ENCODE measurements at regions not wholly inside any gene's neighbourhood (a gene's known extent, or its start where the extent isn't known, plus 50 kb on each side); places are given as distances from the start of the nearest gene placed in this dataset.
A peak's percentile ranks its signal among the peaks of the same experiment; 100 is the strongest.

- 61% methylated on average over 3 of the region's 6 CpGs for WGBS (ENCODE audit: insufficient coverage)
- Histone ChIP-seq H3K27me3 (replicated peaks in 2 of 5; ENCODE audit: control insufficient read depth in 4 of 5, insufficient read depth in 5 of 5, low read length in 4 of 5) (no peaks in the 10 kb centered on the region), H3K36me3 (ENCODE audit: control insufficient read depth in 4 of 4, insufficient read depth in 4 of 4, low read length in 3 of 4) (no peaks in the 10 kb centered on the region), H3K4me1 (ENCODE audit: control extremely low read depth in 1 of 4, control insufficient read depth in 4 of 4, insufficient read depth in 4 of 4, low read length in 3 of 4) (peaks cover 2 to 29% (median 15%) of the 10 kb centered on the region in 4 experiments), H3K9me3 (ENCODE audit: control extremely low read depth in 1 of 5, control insufficient read depth in 4 of 5, insufficient read depth in 2 of 5, low read depth in 1 of 5, low read length in 4 of 5) (no peaks in the 10 kb centered on the region), H3K27ac (ENCODE audit: insufficient read depth in 1 of 2, low read depth in 1 of 2, low read length in 2 of 2, poor library complexity in 1 of 2, severe bottlenecking in 2 of 2) (no peak overlapping the region), H3K4me3 (ENCODE audit: control insufficient read depth in 1 of 7, extremely low read depth in 1 of 7, insufficient read depth in 4 of 7, low read depth in 2 of 7, low read length in 6 of 7) (no peak overlapping the region)
- CTCF ChIA-PET = interaction anchor here (0.9 to 1.1 kb wide), 3 partner anchors 15 to 60 kb away, joined by 3 to 4 read pairs (median 3); no protein-coding TSS in a partner anchor
- POLR2A ChIA-PET = no interaction called here
- DNase-seq = peak in 2 of 3 donors; percentile 37 to 41
Measured at GRCh38 chr1:93753791-93754763, 72.4 kb upstream of the BCAR3 start.

GRCh38 chr1:93751377-93752250 is 70.0 kb upstream of the BCAR3 start:
- ChIA-PET CTCF (no interaction called here), POLR2A (no interaction called here)
- Histone ChIP-seq H3K27me3 (replicated peaks in 2 of 5; ENCODE audit: control insufficient read depth in 4 of 5, insufficient read depth in 5 of 5, low read length in 4 of 5) (no peaks in the 10 kb centered on the region), H3K4me1 (ENCODE audit: control extremely low read depth in 1 of 4, control insufficient read depth in 4 of 4, insufficient read depth in 4 of 4, low read length in 3 of 4) (peaks cover 2 to 20% (median 11%) of the 10 kb centered on the region in 4 experiments), H3K4me3 (ENCODE audit: control insufficient read depth in 1 of 7, extremely low read depth in 1 of 7, insufficient read depth in 4 of 7, low read depth in 2 of 7, low read length in 6 of 7) (no peak overlapping the region), H3K27ac (ENCODE audit: insufficient read depth in 1 of 2, low read depth in 1 of 2, low read length in 2 of 2, poor library complexity in 1 of 2, severe bottlenecking in 2 of 2) (no peak overlapping the region), H3K9me3 (ENCODE audit: control extremely low read depth in 1 of 5, control insufficient read depth in 4 of 5, insufficient read depth in 2 of 5, low read depth in 1 of 5, low read length in 4 of 5) (peaks cover 0 to 8% (median 4%) of the 10 kb centered on the region in 5 experiments), H3K36me3 (ENCODE audit: control insufficient read depth in 4 of 4, insufficient read depth in 4 of 4, low read length in 3 of 4) (no peaks in the 10 kb centered on the region)
- no peak for DNase-seq
- WGBS (ENCODE audit: insufficient coverage) = 94% methylated on average over 6 of the region's 6 CpGs

GRCh38 chr1:93750955-93751354 is 69.3 kb upstream of the BCAR3 start:
- H3K4me3 ChIP-seq (ENCODE audit: control insufficient read depth in 1 of 7, extremely low read depth in 1 of 7, insufficient read depth in 4 of 7, low read depth in 2 of 7, low read length in 6 of 7) = no peak overlapping the region
- DNase-seq = peak in 2 of 3 donors; percentile 42 to 68
- H3K27me3 ChIP-seq (replicated peaks in 2 of 5; ENCODE audit: control insufficient read depth in 4 of 5, insufficient read depth in 5 of 5, low read length in 4 of 5) = no peaks in the 10 kb centered on the region
- no peak overlapping the region for H3K27ac ChIP-seq (ENCODE audit: insufficient read depth in 1 of 2, low read depth in 1 of 2, low read length in 2 of 2, poor library complexity in 1 of 2, severe bottlenecking in 2 of 2)
- peaks cover 2 to 20% (median 11%) of the 10 kb centered on the region in 4 experiments for H3K4me1 ChIP-seq (ENCODE audit: control extremely low read depth in 1 of 4, control insufficient read depth in 4 of 4, insufficient read depth in 4 of 4, low read length in 3 of 4)
- ChIA-PET POLR2A (no interaction called here), CTCF (no interaction called here)
- H3K9me3 ChIP-seq (ENCODE audit: control extremely low read depth in 1 of 5, control insufficient read depth in 4 of 5, insufficient read depth in 2 of 5, low read depth in 1 of 5, low read length in 4 of 5) = peaks cover 0 to 8% (median 4%) of the 10 kb centered on the region in 5 experiments
- 0% methylated on average over 5 of the region's 6 CpGs for WGBS (ENCODE audit: insufficient coverage)
- no peaks in the 10 kb centered on the region for H3K36me3 ChIP-seq (ENCODE audit: control insufficient read depth in 4 of 4, insufficient read depth in 4 of 4, low read length in 3 of 4)

- H3K27ac ChIP-seq (ENCODE audit: insufficient read depth in 1 of 2, low read depth in 1 of 2, low read length in 2 of 2, poor library complexity in 1 of 2, severe bottlenecking in 2 of 2) = no peak overlapping the region
- no peaks in the 10 kb centered on the region for H3K27me3 ChIP-seq (replicated peaks in 2 of 5; ENCODE audit: control insufficient read depth in 4 of 5, insufficient read depth in 5 of 5, low read length in 4 of 5)
- H3K4me1 ChIP-seq (ENCODE audit: control extremely low read depth in 1 of 4, control insufficient read depth in 4 of 4, insufficient read depth in 4 of 4, low read length in 3 of 4) = peaks cover 2 to 20% (median 11%) of the 10 kb centered on the region in 4 experiments
- no peak overlapping the region for H3K4me3 ChIP-seq (ENCODE audit: control insufficient read depth in 1 of 7, extremely low read depth in 1 of 7, insufficient read depth in 4 of 7, low read depth in 2 of 7, low read length in 6 of 7)
- peaks cover 0 to 8% (median 4%) of the 10 kb centered on the region in 5 experiments for H3K9me3 ChIP-seq (ENCODE audit: control extremely low read depth in 1 of 5, control insufficient read depth in 4 of 5, insufficient read depth in 2 of 5, low read depth in 1 of 5, low read length in 4 of 5)
- peak in 2 of 3 donors; percentile 17 to 40 for DNase-seq
- 67% methylated on average over 2 of the region's 2 CpGs for WGBS (ENCODE audit: insufficient coverage)
- POLR2A ChIA-PET = no interaction called here
- no peaks in the 10 kb centered on the region for H3K36me3 ChIP-seq (ENCODE audit: control insufficient read depth in 4 of 4, insufficient read depth in 4 of 4, low read length in 3 of 4)
- CTCF ChIA-PET = interaction anchor here (0.6 to 0.8 kb wide), 2 partner anchors 21 to 217 kb away, joined by 3 to 5 read pairs; no protein-coding TSS in a partner anchor
Measured at GRCh38 chr1:93749894-93750301, 68.3 kb upstream of the BCAR3 start.

GRCh38 chr1:93749487-93749886 is 67.8 kb upstream of the BCAR3 start:
- no peaks in the 10 kb centered on the region for H3K27me3 ChIP-seq (replicated peaks in 2 of 5; ENCODE audit: control insufficient read depth in 4 of 5, insufficient read depth in 5 of 5, low read length in 4 of 5)
- peak in 2 of 3 donors; percentile 30 to 36 for DNase-seq
- POLR2A ChIA-PET = no interaction called here
- no peak overlapping the region for H3K4me3 ChIP-seq (ENCODE audit: control insufficient read depth in 1 of 7, extremely low read depth in 1 of 7, insufficient read depth in 4 of 7, low read depth in 2 of 7, low read length in 6 of 7)
- WGBS (ENCODE audit: insufficient coverage) = no CpG with 5 or more reads among the region's 6 CpGs
- H3K36me3 ChIP-seq (ENCODE audit: control insufficient read depth in 4 of 4, insufficient read depth in 4 of 4, low read length in 3 of 4) = no peaks in the 10 kb centered on the region
- peaks cover 0 to 8% (median 4%) of the 10 kb centered on the region in 5 experiments for H3K9me3 ChIP-seq (ENCODE audit: control extremely low read depth in 1 of 5, control insufficient read depth in 4 of 5, insufficient read depth in 2 of 5, low read depth in 1 of 5, low read length in 4 of 5)
- peaks cover 2 to 20% (median 11%) of the 10 kb centered on the region in 4 experiments for H3K4me1 ChIP-seq (ENCODE audit: control extremely low read depth in 1 of 4, control insufficient read depth in 4 of 4, insufficient read depth in 4 of 4, low read length in 3 of 4)
- CTCF ChIA-PET = interaction anchor here (0.6 to 0.8 kb wide), 2 partner anchors 22 to 217 kb away, joined by 3 to 5 read pairs; no protein-coding TSS in a partner anchor
- H3K27ac ChIP-seq (ENCODE audit: insufficient read depth in 1 of 2, low read depth in 1 of 2, low read length in 2 of 2, poor library complexity in 1 of 2, severe bottlenecking in 2 of 2) = no peak overlapping the region

GRCh38 chr1:93746021-93746812 is 64.6 kb upstream of the BCAR3 start:
- CTCF ChIA-PET = interaction anchor here (1.2 kb wide), 1 partner anchor 68 kb away, joined by 4 read pairs; no protein-coding TSS in a partner anchor
- H3K9me3 ChIP-seq (ENCODE audit: control extremely low read depth in 1 of 5, control insufficient read depth in 4 of 5, insufficient read depth in 2 of 5, low read depth in 1 of 5, low read length in 4 of 5) = peaks cover 0 to 8% (median 4%) of the 10 kb centered on the region in 5 experiments
- no peak overlapping the region for H3K4me3 ChIP-seq (ENCODE audit: control insufficient read depth in 1 of 7, extremely low read depth in 1 of 7, insufficient read depth in 4 of 7, low read depth in 2 of 7, low read length in 6 of 7)
- 80% methylated on average over 6 of the region's 6 CpGs for WGBS (ENCODE audit: insufficient coverage)
- no peaks in the 10 kb centered on the region for H3K36me3 ChIP-seq (ENCODE audit: control insufficient read depth in 4 of 4, insufficient read depth in 4 of 4, low read length in 3 of 4)
- H3K27me3 ChIP-seq (replicated peaks in 2 of 5; ENCODE audit: control insufficient read depth in 4 of 5, insufficient read depth in 5 of 5, low read length in 4 of 5) = no peaks in the 10 kb centered on the region
- peaks cover 2 to 14% (median 8%) of the 10 kb centered on the region in 4 experiments for H3K4me1 ChIP-seq (ENCODE audit: control extremely low read depth in 1 of 4, control insufficient read depth in 4 of 4, insufficient read depth in 4 of 4, low read length in 3 of 4)
- DNase-seq = no peak
- no peak overlapping the region for H3K27ac ChIP-seq (ENCODE audit: insufficient read depth in 1 of 2, low read depth in 1 of 2, low read length in 2 of 2, poor library complexity in 1 of 2, severe bottlenecking in 2 of 2)
- POLR2A ChIA-PET = no interaction called here

Measured in common myeloid progenitor, CD34-positive (primary cell).